ENCODE measurements at regions not wholly inside any gene's neighbourhood (a gene's known extent, or its start where the extent isn't known, plus 50 kb on each side); places are given as distances from the start of the nearest gene placed in this dataset.

GRCh38 chr11:116651098-116651736 is 121.6 kb downstream of the BUD13 start:
- DNase-seq (ENCODE audit: low spot score) = no peak
- Histone ChIP-seq H4K20me1 (ENCODE audit: low read depth) (no peaks in the 10 kb centered on the region), H2AFZ (replicated peaks) (no peak overlapping the region), H3K9me3 (ENCODE audit: low read depth) (no peaks in the 10 kb centered on the region), H3F3A (ENCODE audit: low read depth) (no peaks in the 10 kb centered on the region), H3K36me3 (no peaks in the 10 kb centered on the region), H3K9ac (no peak overlapping the region), H3K4me3 (no peak overlapping the region), H3K4me1 (no peaks in the 10 kb centered on the region), H3K27ac (no peak overlapping the region), H3K4me2 (no peak overlapping the region), H3K27me3 (no peaks in the 10 kb centered on the region), H3K79me2 (ENCODE audit: low read depth) (no peaks in the 10 kb centered on the region)
- no peaks in the 10 kb centered on the region for H3K4me1 Mint-ChIP-seq
- TF ChIP-seq EZH2 (IDR thresholded peaks at IDR 0.05) (no peak), EZH2phosphoT487 (IDR thresholded peaks at IDR 0.05) (no peak), CTCF (IDR thresholded peaks at IDR 0.05) (no peak)
- no peak overlapping the region for H3K4me3 Mint-ChIP-seq
- H3K9me3 Mint-ChIP-seq = peaks cover 6% of the 10 kb centered on the region
- no peak overlapping the region for H3K27ac Mint-ChIP-seq
- H3K36me3 Mint-ChIP-seq = no peaks in the 10 kb centered on the region
- peaks cover 4% of the 10 kb centered on the region for H3K27me3 Mint-ChIP-seq (ENCODE audit: insufficient read depth, low read depth)

- no peak overlapping the region for H3K9ac ChIP-seq
- Mint-ChIP-seq H3K27me3 (ENCODE audit: insufficient read depth, low read depth) (peaks cover 4% of the 10 kb centered on the region), H3K36me3 (no peaks in the 10 kb centered on the region), H3K4me3 (no peak overlapping the region), H3K27ac (no peak overlapping the region), H3K9me3 (peaks cover 2% of the 10 kb centered on the region), H3K4me1 (no peaks in the 10 kb centered on the region)
- H3K4me3 ChIP-seq = no peak overlapping the region
- H4K20me1 ChIP-seq (ENCODE audit: low read depth) = no peaks in the 10 kb centered on the region
- no peaks in the 10 kb centered on the region for H3K27me3 ChIP-seq
- no peaks in the 10 kb centered on the region for H3K79me2 ChIP-seq (ENCODE audit: low read depth)
- no peak overlapping the region for H3K27ac ChIP-seq
- H2AFZ ChIP-seq (replicated peaks) = no peak overlapping the region
- DNase-seq (ENCODE audit: low spot score) = no peak
- H3K4me1 ChIP-seq = no peaks in the 10 kb centered on the region
- no peak overlapping the region for H3K4me2 ChIP-seq
- no peaks in the 10 kb centered on the region for H3F3A ChIP-seq (ENCODE audit: low read depth)
- no peak for TF ChIP-seq EZH2phosphoT487 (IDR thresholded peaks at IDR 0.05)
- no peak for TF ChIP-seq CTCF (IDR thresholded peaks at IDR 0.05)
- no peaks in the 10 kb centered on the region for H3K9me3 ChIP-seq (ENCODE audit: low read depth)
- H3K36me3 ChIP-seq = no peaks in the 10 kb centered on the region
These were observed 122.7 kb downstream of the BUD13 start for GRCh38 chr11:116650052-116650451.

- Histone ChIP-seq H3K9me3 (ENCODE audit: low read depth) (no peaks in the 10 kb centered on the region), H3K4me3 (no peak overlapping the region), H4K20me1 (ENCODE audit: low read depth) (no peaks in the 10 kb centered on the region), H3F3A (ENCODE audit: low read depth) (no peaks in the 10 kb centered on the region), H3K27ac (no peak overlapping the region), H3K9ac (no peak overlapping the region), H3K36me3 (no peaks in the 10 kb centered on the region), H3K4me1 (no peaks in the 10 kb centered on the region), H3K27me3 (no peaks in the 10 kb centered on the region), H3K79me2 (ENCODE audit: low read depth) (no peaks in the 10 kb centered on the region), H3K4me2 (no peak overlapping the region), H2AFZ (replicated peaks) (no peak overlapping the region)
- Mint-ChIP-seq H3K36me3 (no peaks in the 10 kb centered on the region), H3K9me3 (no peaks in the 10 kb centered on the region), H3K4me1 (peaks cover 5% of the 10 kb centered on the region), H3K4me3 (no peak overlapping the region), H3K27me3 (ENCODE audit: insufficient read depth, low read depth) (peaks cover 2% of the 10 kb centered on the region), H3K27ac (no peak overlapping the region)
- no peak for DNase-seq (ENCODE audit: low spot score)
- no peak for TF ChIP-seq EZH2phosphoT487 (IDR thresholded peaks at IDR 0.05)
- TF ChIP-seq CTCF (IDR thresholded peaks at IDR 0.05) = no peak
- TF ChIP-seq EZH2 (IDR thresholded peaks at IDR 0.05) = no peak
These were observed 123.5 kb downstream of the BUD13 start for GRCh38 chr11:116649268-116649667.
